ENCODE measurements at regions not wholly inside any gene's neighbourhood (a gene's known extent, or its start where the extent isn't known, plus 50 kb on each side); places are given as distances from the start of the nearest gene placed in this dataset.

- intact Hi-C loops (cut with micrococcal nuclease) = no loop called here
Observed at GRCh38 chr1:219805191-219805590, 123.2 kb downstream of the SLC30A10 start.

- intact Hi-C loops (cut with micrococcal nuclease) = no loop called here
Observed at GRCh38 chr1:219801156-219801820, 127.1 kb downstream of the SLC30A10 start.

- intact Hi-C loops (cut with micrococcal nuclease) = no loop called here
Observed at GRCh38 chr1:219798283-219799030, 129.9 kb downstream of the SLC30A10 start.

GRCh38 chr1:219797683-219798082, 130.7 kb downstream of the SLC30A10 start:
- intact Hi-C loops (cut with micrococcal nuclease) = no loop called here

- intact Hi-C loops (cut with micrococcal nuclease) = no loop called here
Observed at GRCh38 chr1:219797009-219797408, 131.3 kb downstream of the SLC30A10 start.

- intact Hi-C loops (cut with micrococcal nuclease) = no loop called here
Observed at GRCh38 chr1:219795363-219795917, 132.9 kb downstream of the SLC30A10 start.

GRCh38 chr1:219794085-219794743, 134.1 kb downstream of the SLC30A10 start:
- intact Hi-C loops (cut with micrococcal nuclease) = no loop called here

GRCh38 chr1:219792337-219793021, 135.9 kb downstream of the SLC30A10 start:
- intact Hi-C loops (cut with micrococcal nuclease) = no loop called here

- intact Hi-C loops (cut with micrococcal nuclease) = no loop called here
Observed at GRCh38 chr1:219791766-219792165, 136.6 kb downstream of the SLC30A10 start.

GRCh38 chr1:219790834-219791615, 137.3 kb downstream of the SLC30A10 start:
- intact Hi-C loops (cut with micrococcal nuclease) = no loop called here

GRCh38 chr1:219788700-219789099, 139.7 kb downstream of the SLC30A10 start:
- intact Hi-C loops (cut with micrococcal nuclease) = no loop called here

- intact Hi-C loops (cut with micrococcal nuclease) = no loop called here
Observed at GRCh38 chr1:219788091-219788490, 140.3 kb downstream of the SLC30A10 start.

GRCh38 chr1:219784660-219785381, 143.5 kb downstream of the SLC30A10 start:
- intact Hi-C loops (cut with micrococcal nuclease) = no loop called here

GRCh38 chr1:219783605-219784235, 144.6 kb downstream of the SLC30A10 start:
- intact Hi-C loops (cut with micrococcal nuclease) = no loop called here

- intact Hi-C loops (cut with micrococcal nuclease) = no loop called here
Observed at GRCh38 chr1:219782929-219783328, 145.4 kb downstream of the SLC30A10 start.

- intact Hi-C loops (cut with micrococcal nuclease) = no loop called here
Observed at GRCh38 chr1:219782311-219782710, 146.0 kb downstream of the SLC30A10 start.

GRCh38 chr1:219781491-219781890, 146.9 kb downstream of the SLC30A10 start:
- intact Hi-C loops (cut with micrococcal nuclease) = no loop called here

- intact Hi-C loops (cut with micrococcal nuclease) = no loop called here
Observed at GRCh38 chr1:219778793-219779369, 149.5 kb downstream of the SLC30A10 start.

- intact Hi-C loops (cut with micrococcal nuclease) = no loop called here
Observed at GRCh38 chr1:219778110-219778509, 150.2 kb downstream of the SLC30A10 start.
